Spleen (tissue), 7 donors: ENCODE measurements at regions not wholly inside any gene's neighbourhood (a gene's known extent, or its start where the extent isn't known, plus 50 kb on each side); places are given as distances from the start of the nearest gene placed in this dataset.

Source experiments
- POLR2A ChIP-seq, 3 donors: fragments of 450-650 bp; IDR thresholded peaks; one replicate each; pipeline ENCODE4 v1.5.1; 2017; ENCODE audit warnings: antibody characterized with exemption in 3 of 3, mild to moderate bottlenecking in 1 of 3
- POLR2AphosphoS5 ChIP-seq, 3 donors: sonication (generic); formaldehyde crosslinking; IDR thresholded peaks; one replicate each; pipeline ENCODE4 v1.5.1; 2017; ENCODE audit warnings: antibody characterized with exemption in 3 of 3
- TF ChIP-seq, protein P1 (sequence below), 11 experiments: fragments of 200-600 bp in 7 of 11; fragments of 450-650 bp in 4 of 11; sonication (generic) in 4 of 11; IDR thresholded peaks in 8 of 11; conservative IDR thresholded peaks in 3 of 11; 1 replicate in 7 of 11; 2 replicates in 4 of 11; pipeline versions ENCODE4 v1.4.0 to v1.8.0; 2016 to 2021; ENCODE audit warnings: antibody characterized with exemption in 11 of 11, inconsistent platforms in 4 of 11, mild to moderate bottlenecking in 1 of 11
- donor health status: DM: no; HTN: no; CAD: no; lungs with moderate emphysema.
- donor health status: DM: no; HTN: no; CAD: no.
- donor health status: DM: no; HTN: no; CAD: no.

DNA sequence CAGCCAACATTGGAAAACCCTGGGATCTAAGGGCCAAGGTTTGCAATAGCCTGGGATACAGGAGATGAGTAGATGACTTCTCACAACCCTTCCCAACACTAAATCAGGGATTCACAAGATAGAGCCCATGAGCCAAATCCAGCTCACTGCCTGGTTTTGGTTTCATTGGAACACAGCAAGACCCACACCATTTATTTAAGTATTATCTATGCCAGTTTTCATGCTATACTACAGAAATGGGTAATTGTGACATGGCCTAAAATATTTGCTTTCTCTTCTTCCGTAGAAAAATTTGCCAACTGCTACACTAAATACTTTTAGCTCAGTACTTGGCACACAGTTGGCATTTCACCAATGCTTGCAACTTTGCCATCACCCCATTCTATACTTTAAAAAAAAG is 132.0 kb upstream of the LMCD1 start:
- no peak for TF ChIP-seq POLR2A (IDR thresholded peaks at IDR 0.05)
- TF ChIP-seq, protein P1, sequence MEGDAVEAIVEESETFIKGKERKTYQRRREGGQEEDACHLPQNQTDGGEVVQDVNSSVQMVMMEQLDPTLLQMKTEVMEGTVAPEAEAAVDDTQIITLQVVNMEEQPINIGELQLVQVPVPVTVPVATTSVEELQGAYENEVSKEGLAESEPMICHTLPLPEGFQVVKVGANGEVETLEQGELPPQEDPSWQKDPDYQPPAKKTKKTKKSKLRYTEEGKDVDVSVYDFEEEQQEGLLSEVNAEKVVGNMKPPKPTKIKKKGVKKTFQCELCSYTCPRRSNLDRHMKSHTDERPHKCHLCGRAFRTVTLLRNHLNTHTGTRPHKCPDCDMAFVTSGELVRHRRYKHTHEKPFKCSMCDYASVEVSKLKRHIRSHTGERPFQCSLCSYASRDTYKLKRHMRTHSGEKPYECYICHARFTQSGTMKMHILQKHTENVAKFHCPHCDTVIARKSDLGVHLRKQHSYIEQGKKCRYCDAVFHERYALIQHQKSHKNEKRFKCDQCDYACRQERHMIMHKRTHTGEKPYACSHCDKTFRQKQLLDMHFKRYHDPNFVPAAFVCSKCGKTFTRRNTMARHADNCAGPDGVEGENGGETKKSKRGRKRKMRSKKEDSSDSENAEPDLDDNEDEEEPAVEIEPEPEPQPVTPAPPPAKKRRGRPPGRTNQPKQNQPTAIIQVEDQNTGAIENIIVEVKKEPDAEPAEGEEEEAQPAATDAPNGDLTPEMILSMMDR (IDR thresholded peaks at IDR 0.05 in 8 of 11, conservative IDR thresholded peaks at IDR 0.05 in 3 of 11): no peak
- no peak for TF ChIP-seq POLR2AphosphoS5 (IDR thresholded peaks at IDR 0.05)
